GM23338 (cell line): ENCODE measurements at regions not wholly inside any gene's neighbourhood (a gene's known extent, or its start where the extent isn't known, plus 50 kb on each side); places are given as distances from the start of the nearest gene placed in this dataset.

ENCODE experiments used
- ATAC-seq: fragments of 200-7000 bp; cut with Tn5 transposase; 3 replicates; pipeline ENCODE4 v1.9.1; 2020
- DNase-seq: peaks from one replicate; pipeline ENCODE4 v3.0.0-alpha.2; 2015; ENCODE audit warnings: low spot score
- H2AFZ ChIP-seq: fragments of 200-600 bp; sonication (generic); 2 replicates; pipeline ENCODE4 v1.8.0; 2016; ENCODE audit warnings: antibody characterized with exemption, mild to moderate bottlenecking, moderate library complexity
- H3F3A ChIP-seq: fragments of 200-600 bp; sonication (generic); replicated peaks from 2 replicates; pipeline ENCODE4 v1.8.0; 2017; ENCODE audit warnings: antibody characterized with exemption, mixed run types, low read depth
- H3K27ac ChIP-seq: fragments of 200-600 bp; sonication (generic); 2 replicates; pipeline ENCODE4 v1.6.1; 2016; ENCODE audit warnings: low read depth
- H3K27me3 ChIP-seq: fragments of 200-600 bp; sonication (generic); 2 replicates; pipeline ENCODE4 v1.8.0; 2016; ENCODE audit warnings: mild to moderate bottlenecking, mixed run types, moderate library complexity; ENCODE audit not compliant: insufficient read depth
- H3K36me3 ChIP-seq: fragments of 200-600 bp; sonication (generic); 2 replicates; pipeline ENCODE4 v1.8.0; 2016; ENCODE audit warnings: mild to moderate bottlenecking; ENCODE audit not compliant: insufficient read depth
- H3K4me1 ChIP-seq: fragments of 200-600 bp; sonication (generic); 2 replicates; pipeline ENCODE4 v1.8.0; 2016; ENCODE audit warnings: mild to moderate bottlenecking, moderate library complexity; ENCODE audit not compliant: insufficient read depth
- H3K4me2 ChIP-seq: fragments of 200-600 bp; sonication (generic); 2 replicates; pipeline ENCODE4 v1.7.1; 2017; ENCODE audit warnings: mixed run types
- H3K4me3 ChIP-seq: fragments of 200-600 bp; sonication (generic); 2 replicates; pipeline ENCODE4 v1.6.1; 2016; ENCODE audit warnings: mixed run types
- H3K79me2 ChIP-seq: fragments of 200-600 bp; sonication (generic); replicated peaks from 2 replicates; pipeline ENCODE4 v1.8.0; 2017; ENCODE audit warnings: mild to moderate bottlenecking; ENCODE audit not compliant: insufficient read depth
- H3K9me2 ChIP-seq: fragments of 200-600 bp; sonication (generic); 2 replicates; pipeline ENCODE4 v1.8.0; 2017; ENCODE audit not compliant: insufficient read depth
- H4K20me1 ChIP-seq: fragments of 200-600 bp; sonication (generic); replicated peaks from 2 replicates; pipeline ENCODE4 v1.8.0; 2017; ENCODE audit warnings: mild to moderate bottlenecking; ENCODE audit not compliant: insufficient read depth
- H3K27ac Mint-ChIP-seq: 2 replicates; pipeline ENCODE4 v1.8.0; 2020; ENCODE audit warnings: inconsistent platforms, mild to moderate bottlenecking, moderate library complexity, mixed read lengths
- H3K27me3 Mint-ChIP-seq: 3 replicates; pipeline ENCODE4 v1.8.0; 2022; ENCODE audit warnings: low read depth, mild to moderate bottlenecking, moderate library complexity, mixed read lengths, inconsistent platforms; ENCODE audit not compliant: insufficient read depth, poor library complexity
- H3K36me3 Mint-ChIP-seq: 3 replicates; pipeline ENCODE4 v1.8.0; 2021; ENCODE audit warnings: low read depth, mild to moderate bottlenecking, inconsistent platforms, moderate library complexity, mixed read lengths
- H3K4me1 Mint-ChIP-seq: 3 replicates; pipeline ENCODE4 v1.8.0; 2020; ENCODE audit warnings: mild to moderate bottlenecking, inconsistent platforms, mixed read lengths
- H3K4me3 Mint-ChIP-seq: 3 replicates; pipeline ENCODE4 v1.8.0; 2021; ENCODE audit warnings: moderate library complexity, mild to moderate bottlenecking, inconsistent platforms, mixed read lengths
- H3K9me3 Mint-ChIP-seq: 3 replicates; pipeline ENCODE4 v1.8.0; 2020; ENCODE audit warnings: moderate library complexity, mild to moderate bottlenecking, inconsistent platforms, mixed read lengths
- CREB1 ChIP-seq: fragments of 250-450 bp; sonication (Bioruptor Pico); IDR thresholded peaks from 2 replicates; pipeline ENCODE4 v1.5.0; 2020; ENCODE audit warnings: low read depth, mild to moderate bottlenecking, moderate library complexity
- CTCF ChIP-seq, 2 experiments: fragments of 200-600 bp in 1 of 2; sonication (generic) in 1 of 2; conservative IDR thresholded peaks; 2 replicates each; pipeline versions ENCODE4 v1.5.1 to v1.6.1; 2016 to 2017; ENCODE audit warnings: antibody characterized with exemption in 2 of 2, low read depth in 2 of 2, mild to moderate bottlenecking in 2 of 2, moderate library complexity in 1 of 2
- ETS1 ChIP-seq: IDR thresholded peaks from 2 replicates; pipeline ENCODE4 v1.6.1; 2016; ENCODE audit warnings: antibody characterized with exemption
- EZH2phosphoT487 ChIP-seq: fragments of 200-600 bp; sonication (generic); IDR thresholded peaks from one replicate; pipeline ENCODE4 v1.8.1; 2018; ENCODE audit warnings: antibody characterized with exemption; ENCODE audit not compliant: unreplicated experiment
- JUNB ChIP-seq: IDR thresholded peaks from one replicate; pipeline ENCODE4 v1.6.1; 2016; ENCODE audit warnings: antibody characterized with exemption; ENCODE audit not compliant: unreplicated experiment
- NANOG ChIP-seq: IDR thresholded peaks from 2 replicates; pipeline ENCODE4 v1.6.1; 2016; ENCODE audit warnings: antibody characterized with exemption, borderline replicate concordance
- POLR2AphosphoS5 ChIP-seq: IDR thresholded peaks from 2 replicates; pipeline ENCODE4 v1.6.1; 2016; ENCODE audit warnings: antibody characterized with exemption, low read depth
- REST ChIP-seq: IDR thresholded peaks from one replicate; pipeline ENCODE4 v1.6.1; 2018; ENCODE audit warnings: antibody characterized with exemption; ENCODE audit not compliant: unreplicated experiment
- STAT1 ChIP-seq: IDR thresholded peaks from one replicate; pipeline ENCODE4 v1.6.1; 2016; ENCODE audit warnings: antibody characterized with exemption; ENCODE audit not compliant: unreplicated experiment
- ZNF114 ChIP-seq: fragments of 250-450 bp; sonication (Bioruptor Pico); IDR thresholded peaks from 2 replicates; pipeline ENCODE4 v1.5.0; 2020; ENCODE audit warnings: mild to moderate bottlenecking, moderate library complexity
- ZNF331 ChIP-seq: fragments of 250-450 bp; sonication (Bioruptor Pico); IDR thresholded peaks from 2 replicates; pipeline ENCODE4 v1.5.0; 2020; ENCODE audit warnings: low read depth, mild to moderate bottlenecking, moderate library complexity

- Histone ChIP-seq H3F3A (no peaks in the 10 kb centered on the region), H3K4me1 (no peaks in the 10 kb centered on the region), H3K4me3 (no peak overlapping the region), H4K20me1 (no peaks in the 10 kb centered on the region), H3K27ac (no peak overlapping the region), H3K36me3 (no peaks in the 10 kb centered on the region), H3K9me2 (peaks cover 13% of the 10 kb centered on the region; the same call in 1 of the 2 replicates), H3K27me3 (no peaks in the 10 kb centered on the region), H3K79me2 (no peaks in the 10 kb centered on the region), H2AFZ (no peak overlapping the region), H3K4me2 (no peak overlapping the region)
- Mint-ChIP-seq H3K4me1 (no peaks in the 10 kb centered on the region), H3K27ac (no peak overlapping the region), H3K4me3 (no peak overlapping the region), H3K9me3 (no peaks in the 10 kb centered on the region), H3K36me3 (no peaks in the 10 kb centered on the region), H3K27me3 (no peaks in the 10 kb centered on the region)
- DNase-seq, result no peak
- TF ChIP-seq JUNB, result no peak
- no peak for TF ChIP-seq ZNF114
- TF ChIP-seq CTCF (conservative IDR thresholded peaks at IDR 0.05; ENCODE audit: low read depth in 2 of 2), result no peak
- no peak for TF ChIP-seq NANOG
- no peak for TF ChIP-seq POLR2AphosphoS5
- TF ChIP-seq CREB1 (CRISPR knock-in tag), result no peak
- no peak for ATAC-seq
These were observed 264.3 kb upstream of the MAF start for GRCh38 chr16:79864781-79865391.

GRCh38 chr16:79864032-79864780 lies 263.7 kb upstream of the MAF start:
- H3K4me3 ChIP-seq, result no peak overlapping the region
- H2AFZ ChIP-seq, result no peak overlapping the region
- Mint-ChIP-seq H3K36me3 (no peaks in the 10 kb centered on the region), H3K4me3 (no peak overlapping the region), H3K4me1 (no peaks in the 10 kb centered on the region), H3K9me3 (no peaks in the 10 kb centered on the region), H3K27me3 (no peaks in the 10 kb centered on the region), H3K27ac (no peak overlapping the region)
- no peaks in the 10 kb centered on the region for H3K36me3 ChIP-seq
- H3F3A ChIP-seq, result no peaks in the 10 kb centered on the region
- no peaks in the 10 kb centered on the region for H3K27me3 ChIP-seq
- no peaks in the 10 kb centered on the region for H3K4me1 ChIP-seq
- DNase-seq, result no peak
- H3K9me2 ChIP-seq, result peaks cover 13% of the 10 kb centered on the region; the same call in 1 of the 2 replicates
- no peaks in the 10 kb centered on the region for H4K20me1 ChIP-seq
- no peak for ATAC-seq
- no peak overlapping the region for H3K4me2 ChIP-seq
- H3K27ac ChIP-seq, result no peak overlapping the region
- no peaks in the 10 kb centered on the region for H3K79me2 ChIP-seq
- TF ChIP-seq NANOG (no peak), CREB1 (CRISPR knock-in tag) (no peak), POLR2AphosphoS5 (no peak), JUNB (no peak), ETS1 (no peak), ZNF331 (CRISPR knock-in tag) (no peak), STAT1 (no peak), EZH2phosphoT487 (no peak), REST (no peak)
